CD4-positive, alpha-beta T cell treated with Interleukin-15 for 4 hours (primary cell): ENCODE measurements at regions not wholly inside any gene's neighbourhood (a gene's known extent, or its start where the extent isn't known, plus 50 kb on each side); places are given as distances from the start of the nearest gene placed in this dataset.

Experiments used
- DNase-seq: peaks from one replicate; pipeline ENCODE4 v3.0.0-alpha.2; 2020; ENCODE audit warnings: low spot score

GRCh38 chr11:80435345-80435744 lies 994.5 kb upstream of the TENM4 start:
- no peak for DNase-seq

GRCh38 chr11:80432057-80432456 lies 991.2 kb upstream of the TENM4 start:
- DNase-seq = no peak

- no peak for DNase-seq
Measured at GRCh38 chr11:80424012-80424695, 983.3 kb upstream of the TENM4 start.

- no peak for DNase-seq
Measured at GRCh38 chr11:80420374-80420773, 979.5 kb upstream of the TENM4 start.

- DNase-seq = no peak
Measured at GRCh38 chr11:80417681-80418080, 976.9 kb upstream of the TENM4 start.

- no peak for DNase-seq
Measured at GRCh38 chr11:80415580-80415979, 974.8 kb upstream of the TENM4 start.

- DNase-seq = no peak
Measured at GRCh38 chr11:80414181-80415165, 973.6 kb upstream of the TENM4 start.

GRCh38 chr11:80412604-80413003 lies 971.8 kb upstream of the TENM4 start:
- no peak for DNase-seq

- no peak for DNase-seq
Measured at GRCh38 chr11:80393210-80393609, 952.4 kb upstream of the TENM4 start.

GRCh38 chr11:80390505-80390904 lies 949.7 kb upstream of the TENM4 start:
- no peak for DNase-seq

GRCh38 chr11:80388536-80388935 lies 947.7 kb upstream of the TENM4 start:
- DNase-seq = no peak

GRCh38 chr11:80388130-80388529 lies 947.3 kb upstream of the TENM4 start:
- no peak for DNase-seq

GRCh38 chr11:80383655-80384054 lies 942.8 kb upstream of the TENM4 start:
- no peak for DNase-seq

GRCh38 chr11:80379620-80380278 lies 938.9 kb upstream of the TENM4 start:
- no peak for DNase-seq

GRCh38 chr11:80371931-80372330 lies 931.1 kb upstream of the TENM4 start:
- no peak for DNase-seq

GRCh38 chr11:80365980-80366379 lies 925.1 kb upstream of the TENM4 start:
- no peak for DNase-seq

- DNase-seq = no peak
Measured at GRCh38 chr11:80365076-80365725, 924.4 kb upstream of the TENM4 start.

GRCh38 chr11:80362563-80363340 lies 921.9 kb upstream of the TENM4 start:
- DNase-seq = no peak

GRCh38 chr11:80355251-80355650 lies 914.4 kb upstream of the TENM4 start:
- no peak for DNase-seq

- DNase-seq = no peak
Measured at GRCh38 chr11:80350541-80350940, 909.7 kb upstream of the TENM4 start.

- no peak for DNase-seq
Measured at GRCh38 chr11:80349997-80350396, 909.2 kb upstream of the TENM4 start.
